Activated CD8-positive, alpha-beta memory T cell treated with anti-CD3 and anti-CD28 coated beads for 48 hours (primary cell): ENCODE measurements at regions not wholly inside any gene's neighbourhood (a gene's known extent, or its start where the extent isn't known, plus 50 kb on each side); places are given as distances from the start of the nearest gene placed in this dataset.
A peak's percentile ranks its signal among the peaks of the same experiment; 100 is the strongest.

Source experiments
- DNase-seq, 3 experiments: peaks; one replicate each; pipeline ENCODE4 v3.0.0-alpha.2; 2020; ENCODE audit warnings: low read depth in 2 of 3, low spot score in 2 of 3

DNA sequence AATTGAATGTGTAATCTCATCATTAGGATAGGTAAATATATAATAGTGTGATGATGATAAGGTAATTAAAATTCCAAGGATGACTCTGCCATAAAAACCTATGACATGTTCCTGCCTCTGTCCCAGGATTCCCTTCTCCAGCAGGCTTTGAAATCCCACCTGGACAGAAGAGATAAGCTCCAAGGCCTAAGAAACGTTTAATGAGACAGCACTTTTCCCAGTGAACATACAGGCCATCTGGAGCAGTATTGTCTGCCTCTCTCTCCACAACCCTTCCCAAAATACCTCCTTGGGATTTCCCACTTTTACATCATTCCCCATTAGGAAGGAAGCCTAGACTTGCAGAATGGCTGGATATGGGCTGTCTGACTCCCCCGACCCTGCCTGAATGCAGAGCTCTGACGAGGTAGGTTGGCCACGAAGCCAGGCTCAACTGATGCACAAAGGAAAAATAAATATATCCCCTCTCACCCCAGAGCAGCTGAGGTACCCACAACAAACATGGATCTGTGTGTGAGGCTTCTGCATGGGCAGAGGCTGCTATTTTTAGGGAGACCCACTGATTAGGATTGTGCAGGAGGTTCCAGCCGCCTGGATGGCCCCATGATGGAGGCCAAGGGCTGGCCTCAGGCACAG, 71.0 kb downstream of the TMPRSS5 start:
- DNase-seq: no peak

GRCh38 chr11:113632981-113633380, 73.1 kb downstream of the TMPRSS5 start:
- DNase-seq: no peak

DNA sequence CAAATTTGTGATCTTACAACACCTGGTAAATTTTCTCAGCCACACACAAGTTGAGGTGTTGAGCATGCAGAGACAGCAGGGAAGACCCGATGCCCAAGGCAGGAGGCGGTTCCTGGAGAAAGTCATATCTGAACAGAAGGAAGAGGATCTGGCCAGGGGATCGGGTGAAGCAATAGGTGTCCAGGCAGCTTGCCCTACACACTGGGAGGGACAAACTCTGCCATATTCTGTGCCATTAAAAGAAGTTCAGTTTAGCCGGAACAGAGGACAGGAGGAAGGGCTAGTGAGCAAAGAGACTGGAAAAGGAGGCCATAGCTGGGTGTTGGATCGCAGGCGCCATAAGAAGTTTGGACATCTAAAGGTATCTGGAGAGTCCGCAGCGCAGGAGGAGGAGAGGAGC, 76.5 kb downstream of the TMPRSS5 start:
- no peak for DNase-seq

DNA sequence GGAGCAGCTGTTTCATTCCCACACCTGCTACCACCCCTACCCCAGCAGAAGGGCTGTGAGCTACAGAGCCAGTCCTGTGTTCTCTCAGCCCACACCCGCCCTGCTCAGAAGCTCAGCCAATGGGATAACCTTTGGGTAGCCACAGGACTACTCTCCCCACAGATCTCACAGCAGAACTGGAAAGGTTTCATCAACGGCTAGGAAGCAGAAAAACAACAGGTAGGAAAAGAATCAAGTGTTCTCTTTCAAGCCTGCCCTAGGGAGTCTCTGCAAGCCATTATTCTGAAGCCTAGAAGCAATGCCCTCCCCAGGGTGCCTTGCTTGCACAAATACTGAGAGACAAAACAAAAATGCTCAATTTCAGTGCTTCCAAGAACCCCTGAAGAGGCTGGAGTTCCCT, 77.2 kb downstream of the TMPRSS5 start:
- no peak for DNase-seq

DNA sequence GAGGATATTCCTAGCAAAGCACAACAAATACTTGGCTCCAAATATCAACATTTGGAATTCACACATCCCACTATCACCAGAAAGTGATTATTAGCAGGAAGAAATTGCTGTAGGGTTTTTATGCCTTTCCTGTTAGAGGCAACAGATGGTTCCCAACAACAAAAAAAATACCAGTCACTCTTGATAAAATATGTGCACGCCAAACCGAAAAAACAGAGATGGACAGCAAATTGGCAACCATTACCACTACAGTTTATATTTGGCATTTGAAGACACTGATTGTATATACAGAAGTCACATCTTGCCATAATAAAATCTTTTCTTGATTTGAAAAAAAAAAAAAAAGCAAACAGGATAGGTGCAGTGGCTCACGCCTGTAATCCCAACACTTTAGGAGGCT, 78.2 kb downstream of the TMPRSS5 start:
- no peak for DNase-seq

DNA sequence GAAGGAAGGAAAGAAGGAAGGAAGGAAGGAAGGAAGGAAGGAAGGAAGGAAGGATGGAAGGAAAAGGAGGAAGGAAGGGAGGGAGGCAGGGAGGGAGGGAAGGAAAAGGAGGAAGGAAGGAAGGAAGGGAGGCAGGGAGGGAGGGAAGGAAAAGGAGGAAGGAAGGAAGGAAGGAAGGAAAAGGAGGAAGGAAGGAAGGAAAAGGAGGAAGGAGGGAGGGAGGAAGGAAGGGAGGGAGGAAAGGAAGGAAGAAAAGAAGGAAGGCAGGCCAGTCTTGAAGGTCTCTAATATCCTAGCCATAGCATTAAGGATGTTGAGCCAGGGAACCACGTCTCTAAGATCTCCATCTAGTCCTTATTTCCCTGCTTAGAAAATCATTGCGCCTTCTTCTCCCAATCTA, 78.8 kb downstream of the TMPRSS5 start:
- DNase-seq: no peak

GRCh38 chr11:113626736-113627135, 79.4 kb downstream of the TMPRSS5 start:
- DNase-seq: no peak

GRCh38 chr11:113623114-113623513, 83.0 kb downstream of the TMPRSS5 start:
- no peak for DNase-seq

DNA sequence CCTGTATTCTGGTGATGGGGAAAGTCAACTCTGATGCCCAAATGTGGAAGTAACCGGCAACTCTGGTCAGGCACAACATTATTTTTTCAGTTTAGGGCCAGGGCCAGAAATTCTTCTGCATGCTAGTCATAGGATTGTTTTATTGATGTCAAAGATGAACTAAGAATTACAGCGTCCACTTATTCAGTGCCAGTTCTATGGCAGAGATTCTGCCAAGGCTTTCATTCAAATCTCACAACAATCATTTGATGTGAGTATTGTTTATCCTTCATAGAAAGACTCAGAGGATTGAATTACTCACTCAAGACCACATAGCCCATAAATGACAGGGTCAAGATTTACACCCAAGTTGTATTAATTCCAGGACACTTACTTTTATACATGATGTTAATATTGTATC, 87.7 kb downstream of the TMPRSS5 start:
- DNase-seq: no peak

DNA sequence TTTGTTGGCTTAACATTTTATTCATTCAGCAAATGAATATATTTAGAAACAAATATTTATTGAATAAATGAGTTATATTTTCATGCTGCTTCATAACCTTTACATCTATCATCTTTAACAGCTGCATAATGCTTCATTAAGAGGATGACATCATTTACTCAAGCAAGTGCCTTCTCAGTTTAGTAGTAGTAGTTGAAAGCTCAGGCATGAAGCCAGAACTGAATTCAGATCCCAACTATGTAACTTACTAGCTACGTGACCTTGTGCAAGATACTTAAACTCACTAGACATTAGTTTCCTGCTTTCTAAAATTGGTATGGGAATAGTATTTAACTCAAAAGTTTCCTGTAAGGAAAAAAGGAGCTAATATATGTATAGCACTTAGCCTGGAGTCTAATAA, 90.3 kb downstream of the TMPRSS5 start:
- no peak for DNase-seq

DNA sequence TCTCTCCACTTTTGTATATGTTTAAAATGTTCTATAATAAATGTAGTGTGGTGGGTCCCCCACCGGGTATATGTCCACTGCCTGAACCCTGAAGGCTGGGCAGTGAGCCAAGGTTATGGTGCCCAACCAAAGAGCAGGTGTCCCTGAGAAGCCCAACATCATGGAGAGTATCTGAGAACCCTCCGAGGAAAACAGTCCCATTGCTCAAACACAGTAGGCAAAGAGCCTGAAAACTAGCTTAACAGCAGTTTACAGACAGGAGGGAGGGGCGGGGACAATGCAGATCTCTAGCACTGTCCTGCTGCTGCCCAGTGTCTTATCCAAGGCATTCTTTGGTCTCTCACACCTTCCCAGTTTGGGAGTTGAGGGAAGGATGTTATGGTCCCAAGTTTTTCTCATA, 91.0 kb downstream of the TMPRSS5 start:
- no peak for DNase-seq

GRCh38 chr11:113614097-113614496, 92.0 kb downstream of the TMPRSS5 start:
- no peak for DNase-seq

DNA sequence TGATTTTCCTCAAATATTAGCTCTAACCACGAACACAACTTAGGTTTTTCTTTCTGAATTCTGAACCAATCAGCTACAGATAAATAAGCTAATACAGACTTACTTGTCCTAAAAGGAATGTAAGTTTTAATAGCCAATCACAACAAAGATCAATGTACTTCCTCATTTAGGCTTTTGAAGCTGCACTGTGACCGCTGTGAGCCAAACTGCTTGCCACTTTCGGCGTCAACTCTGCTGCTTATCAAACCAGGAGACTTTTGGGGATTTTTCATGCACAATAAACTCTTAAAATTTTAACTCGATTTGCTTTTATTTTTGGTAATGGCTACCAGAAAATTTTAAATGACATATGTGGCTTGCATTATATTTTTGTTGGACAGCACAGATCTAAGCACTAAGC, 92.5 kb downstream of the TMPRSS5 start:
- DNase-seq: no peak

DNA sequence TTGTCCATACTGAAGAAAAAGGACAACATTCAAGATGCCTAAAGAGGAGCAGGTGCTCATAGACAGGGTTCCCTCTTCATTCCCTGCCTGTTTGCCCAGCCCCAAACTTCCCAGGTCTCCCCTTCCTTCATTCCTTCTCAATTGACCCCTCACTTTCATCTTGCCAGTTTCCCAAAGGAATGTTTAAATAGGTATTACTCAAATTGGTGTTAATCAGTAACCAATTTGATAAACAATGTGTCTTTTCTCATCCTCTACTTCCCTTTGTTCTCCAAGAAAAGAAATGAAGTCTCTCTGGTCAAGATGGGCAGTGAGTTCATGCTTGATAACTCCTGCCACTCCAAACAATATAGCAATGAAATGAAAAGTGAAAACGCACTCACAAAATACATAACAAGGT, 101.9 kb downstream of the TMPRSS5 start:
- DNase-seq: no peak

DNA sequence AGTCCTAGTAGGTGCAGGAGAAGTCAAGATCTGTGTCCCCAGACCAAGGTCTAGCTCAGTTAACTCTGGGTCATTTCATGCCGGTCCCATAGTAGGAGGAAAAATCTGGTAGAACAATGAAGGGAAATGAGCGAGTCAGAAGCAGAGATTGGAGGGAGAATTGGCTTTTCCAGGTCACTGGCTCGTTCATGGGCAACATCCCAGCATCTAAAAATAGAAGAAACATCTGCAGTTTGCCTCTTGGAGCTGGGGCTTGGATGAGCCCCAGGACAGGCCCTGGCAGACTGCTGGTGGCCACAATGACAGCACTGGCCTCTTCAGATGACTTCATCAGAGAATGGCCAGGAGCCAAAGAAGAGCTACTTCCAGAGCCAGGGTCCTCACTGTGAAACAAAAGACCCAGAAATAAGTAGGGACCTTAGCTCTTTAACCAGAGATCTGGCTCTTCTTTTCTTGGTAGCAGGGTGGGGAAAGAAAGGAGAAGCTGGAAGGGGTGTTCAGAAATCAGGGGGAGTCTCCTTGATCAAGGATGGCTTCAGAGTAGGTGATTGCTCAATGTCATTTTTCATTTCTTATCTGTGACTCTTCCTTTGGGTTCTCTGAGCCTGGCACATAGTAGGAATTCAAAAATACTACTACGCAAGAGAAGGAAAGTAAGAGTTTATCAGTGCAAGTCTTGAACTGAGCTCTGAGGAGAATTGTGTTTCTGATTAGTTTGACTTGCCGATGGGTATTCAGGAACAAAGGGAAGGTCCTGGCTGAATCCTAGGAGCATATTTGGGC, 102.6 kb downstream of the TMPRSS5 start:
- DNase-seq: no peak

- DNase-seq: no peak
Observed at GRCh38 chr11:113602483-113602882, 103.6 kb downstream of the TMPRSS5 start.

DNA sequence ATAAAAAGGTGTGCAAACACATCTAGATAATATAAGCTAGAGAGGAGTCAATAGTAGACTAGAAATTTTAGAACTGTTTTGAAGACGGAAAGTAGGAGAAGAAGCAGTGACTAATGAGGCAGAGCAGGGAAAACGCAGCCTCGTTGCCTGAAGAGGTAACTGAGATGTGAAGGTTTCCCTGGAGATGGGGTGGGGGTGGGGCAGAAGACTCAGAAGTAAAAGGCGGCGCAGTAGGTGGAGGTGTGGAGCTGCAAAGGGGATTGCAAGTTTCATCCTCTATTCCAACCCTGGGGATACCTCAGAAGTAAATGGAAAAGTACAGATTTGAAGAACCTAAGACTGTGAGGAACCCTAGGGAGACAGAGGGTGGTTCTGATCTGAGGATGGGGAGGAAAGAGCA, 109.5 kb downstream of the TMPRSS5 start:
- DNase-seq: no peak

DNA sequence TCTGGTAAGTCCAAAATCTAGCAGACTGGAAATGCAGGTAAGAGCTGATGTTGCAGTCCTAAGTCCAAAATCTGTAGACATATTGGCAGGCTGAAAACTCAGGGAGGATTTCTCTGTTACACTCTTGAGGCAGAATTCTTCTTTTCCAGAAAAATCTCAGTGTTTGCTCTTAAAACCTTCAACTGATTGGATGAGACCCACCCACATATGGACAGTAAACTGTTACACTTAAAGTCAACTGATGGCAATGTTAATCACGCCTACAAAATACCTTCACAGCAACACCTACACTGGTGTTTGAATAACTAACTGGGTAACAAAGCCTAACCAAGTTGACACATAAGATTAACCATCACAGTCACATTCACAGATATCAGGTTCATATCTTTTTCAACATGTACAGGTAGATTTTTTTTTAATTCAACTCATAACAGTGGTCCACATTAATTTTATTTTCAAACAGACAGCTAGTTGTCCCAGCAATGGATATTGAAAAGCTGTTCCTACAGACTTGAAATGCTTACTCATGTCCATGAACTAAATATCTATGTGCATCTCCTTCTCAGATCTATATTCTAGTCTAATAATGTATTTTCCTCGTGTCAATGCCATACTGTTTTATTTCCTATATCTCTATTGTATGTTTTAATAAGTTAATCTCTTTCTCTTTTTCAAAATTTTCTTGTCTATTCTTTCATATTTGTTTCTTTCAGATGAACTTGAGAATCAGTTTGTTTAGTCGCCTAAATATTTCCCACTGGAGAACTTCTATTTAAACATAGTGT, 110.1 kb downstream of the TMPRSS5 start:
- no peak for DNase-seq

DNA sequence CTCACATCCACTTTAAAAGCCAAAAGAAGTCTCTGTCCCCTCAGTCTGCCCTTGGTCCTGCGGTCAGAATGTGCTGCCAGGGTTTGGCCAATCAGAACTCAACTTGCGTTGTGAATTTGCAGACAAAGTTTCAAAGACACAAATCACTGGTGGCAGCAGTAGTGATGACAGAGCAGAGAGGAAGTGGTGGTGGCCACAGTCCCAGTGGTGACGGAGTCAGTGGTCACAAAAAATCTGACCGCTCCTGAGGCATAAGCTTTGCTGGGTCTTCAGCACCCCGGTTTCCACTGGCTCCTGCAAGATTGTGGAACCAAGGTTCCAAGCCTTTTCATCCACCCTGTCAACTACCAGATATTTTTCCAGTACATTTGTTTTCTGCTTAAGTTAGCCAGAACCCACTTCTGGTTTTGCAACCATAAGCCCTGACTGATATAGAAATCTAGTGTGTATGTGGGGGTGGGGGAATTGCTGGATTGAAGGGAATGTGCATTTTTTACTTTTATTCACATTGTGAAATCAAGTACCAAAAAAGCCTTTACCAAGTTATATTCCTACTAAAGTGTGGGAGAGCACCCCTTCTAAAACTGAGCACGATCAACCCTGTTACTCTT, 112.3 kb downstream of the TMPRSS5 start:
- DNase-seq: peak in 2 of 3 experiments; percentile 6 to 9

DNA sequence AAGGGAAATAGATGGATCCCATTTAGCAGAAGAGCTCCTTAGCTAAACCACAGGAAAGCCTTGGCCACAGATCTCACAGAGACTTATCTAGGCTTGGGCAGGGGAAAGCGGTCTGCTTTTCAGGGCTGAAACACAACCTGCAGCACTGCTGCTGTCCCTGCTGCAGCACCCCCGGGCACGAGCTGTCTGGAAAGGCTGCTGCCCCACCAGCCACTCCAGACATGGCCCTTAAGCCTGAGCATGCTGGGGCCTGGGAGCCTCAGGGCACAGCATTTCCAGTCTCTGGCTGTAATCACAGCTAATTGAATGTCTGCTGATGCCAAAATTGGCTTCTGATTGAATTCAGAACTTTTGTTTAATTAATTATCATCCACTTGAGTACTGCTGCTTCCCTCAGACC, 115.0 kb downstream of the TMPRSS5 start:
- no peak for DNase-seq

DNA sequence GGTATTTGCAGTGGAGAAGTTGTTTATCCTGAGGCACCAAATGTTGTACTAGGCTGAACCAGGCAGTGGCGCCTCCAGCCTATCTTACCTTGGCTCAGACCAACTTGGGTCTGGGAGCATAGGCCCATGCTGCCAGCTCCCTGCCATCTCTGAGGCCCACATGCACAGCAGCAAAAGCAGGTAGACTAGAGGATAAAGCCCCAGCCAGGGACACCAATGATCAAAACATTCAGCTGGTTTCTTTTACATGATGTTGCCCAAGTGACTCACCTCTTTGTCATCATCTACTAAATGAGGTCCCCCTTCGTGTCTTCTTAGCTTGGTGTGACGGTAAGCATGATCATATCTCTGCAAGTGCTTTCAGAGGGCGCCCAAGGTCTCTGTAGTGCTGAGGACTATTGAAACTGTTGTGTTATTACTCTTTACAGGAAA, 112.1 kb upstream of the DRD2 start:
- peak in 1 of 3 experiments; percentile 26 for DNase-seq

DNA sequence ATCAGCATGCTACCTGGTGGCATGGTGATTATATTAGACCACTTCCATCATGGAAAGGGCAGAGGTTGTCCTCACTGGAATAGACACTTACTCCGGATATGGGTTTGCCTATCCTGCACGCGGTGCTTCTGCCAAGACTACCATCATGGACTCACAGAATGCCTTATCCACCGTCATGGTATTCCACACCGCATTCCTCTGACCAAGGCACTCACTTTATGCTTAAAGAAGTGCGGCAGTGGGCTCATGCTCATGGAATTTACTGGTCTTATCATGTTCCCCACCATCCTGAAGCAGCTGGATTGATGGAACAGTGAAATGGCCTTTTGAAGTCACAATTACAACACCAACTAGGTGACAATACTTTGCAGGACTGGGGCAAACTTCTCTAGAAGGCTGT, 109.2 kb upstream of the DRD2 start:
- DNase-seq: no peak
